ENCODE measurements at regions not wholly inside any gene's neighbourhood (a gene's known extent, or its start where the extent isn't known, plus 50 kb on each side); places are given as distances from the start of the nearest gene placed in this dataset.

DNA sequence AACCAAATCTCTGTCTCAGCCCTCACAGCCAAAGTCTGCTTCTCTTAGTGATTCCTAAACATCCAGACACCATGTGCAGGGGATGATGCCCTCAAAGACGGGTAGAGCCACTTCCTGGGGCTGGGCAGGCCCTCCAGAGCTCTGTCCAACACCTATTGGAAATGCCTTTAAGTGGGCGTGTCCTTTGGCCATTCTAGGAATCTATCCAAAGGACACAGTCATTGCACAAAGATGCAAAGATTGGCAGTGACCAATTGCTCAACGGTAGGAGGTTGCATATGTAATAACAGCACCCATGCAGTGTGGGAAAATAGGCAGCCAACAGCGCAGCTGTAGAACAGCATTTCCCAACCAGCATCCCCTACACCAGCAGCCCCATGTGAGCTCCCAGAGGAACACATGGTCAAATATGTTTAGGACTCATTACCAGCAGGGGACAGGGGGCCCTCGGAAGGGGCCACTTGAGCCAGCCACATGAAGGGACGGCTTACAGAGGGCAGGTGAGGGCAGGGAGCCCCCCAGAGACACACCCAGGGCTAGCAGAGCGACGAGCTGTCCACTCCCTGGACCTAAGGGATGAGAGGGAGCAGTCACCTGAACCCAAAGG is 142.8 kb upstream of the IQSEC1 start:
- intact Hi-C loops (cut with DNase I): no loop called here
- Histone ChIP-seq H3K27me3 (ENCODE audit: control insufficient read depth, insufficient read depth, low read length) (no peaks in the 10 kb centered on the region), H3K4me3 (ENCODE audit: low read length in 3 of 3) (no peak overlapping the region), H3K9me3 (ENCODE audit: control insufficient read depth in 2 of 3, insufficient read depth in 1 of 3, low read length in 3 of 3) (no peaks in the 10 kb centered on the region), H3K36me3 (ENCODE audit: control insufficient read depth in 2 of 3, insufficient read depth in 3 of 3, low read length in 3 of 3) (no peaks in the 10 kb centered on the region), H3K9ac (ENCODE audit: low read length in 3 of 3) (no peak overlapping the region), H3K4me1 (ENCODE audit: control insufficient read depth in 2 of 3, insufficient read depth in 2 of 3, low read depth in 1 of 3, low read length in 3 of 3) (no peaks in the 10 kb centered on the region), H3K27ac (ENCODE audit: low read depth in 2 of 2, low read length in 2 of 2) (no peak overlapping the region)
- FAIRE-seq (no peak), DNase-seq (peak in 1 of 5 donors; percentile 35)
- TF ChIP-seq, protein P1, sequence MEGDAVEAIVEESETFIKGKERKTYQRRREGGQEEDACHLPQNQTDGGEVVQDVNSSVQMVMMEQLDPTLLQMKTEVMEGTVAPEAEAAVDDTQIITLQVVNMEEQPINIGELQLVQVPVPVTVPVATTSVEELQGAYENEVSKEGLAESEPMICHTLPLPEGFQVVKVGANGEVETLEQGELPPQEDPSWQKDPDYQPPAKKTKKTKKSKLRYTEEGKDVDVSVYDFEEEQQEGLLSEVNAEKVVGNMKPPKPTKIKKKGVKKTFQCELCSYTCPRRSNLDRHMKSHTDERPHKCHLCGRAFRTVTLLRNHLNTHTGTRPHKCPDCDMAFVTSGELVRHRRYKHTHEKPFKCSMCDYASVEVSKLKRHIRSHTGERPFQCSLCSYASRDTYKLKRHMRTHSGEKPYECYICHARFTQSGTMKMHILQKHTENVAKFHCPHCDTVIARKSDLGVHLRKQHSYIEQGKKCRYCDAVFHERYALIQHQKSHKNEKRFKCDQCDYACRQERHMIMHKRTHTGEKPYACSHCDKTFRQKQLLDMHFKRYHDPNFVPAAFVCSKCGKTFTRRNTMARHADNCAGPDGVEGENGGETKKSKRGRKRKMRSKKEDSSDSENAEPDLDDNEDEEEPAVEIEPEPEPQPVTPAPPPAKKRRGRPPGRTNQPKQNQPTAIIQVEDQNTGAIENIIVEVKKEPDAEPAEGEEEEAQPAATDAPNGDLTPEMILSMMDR (IDR thresholded peaks at IDR 0.05; ENCODE audit: borderline replicate concordance, extremely low read depth, insufficient read depth): no peak

DNA sequence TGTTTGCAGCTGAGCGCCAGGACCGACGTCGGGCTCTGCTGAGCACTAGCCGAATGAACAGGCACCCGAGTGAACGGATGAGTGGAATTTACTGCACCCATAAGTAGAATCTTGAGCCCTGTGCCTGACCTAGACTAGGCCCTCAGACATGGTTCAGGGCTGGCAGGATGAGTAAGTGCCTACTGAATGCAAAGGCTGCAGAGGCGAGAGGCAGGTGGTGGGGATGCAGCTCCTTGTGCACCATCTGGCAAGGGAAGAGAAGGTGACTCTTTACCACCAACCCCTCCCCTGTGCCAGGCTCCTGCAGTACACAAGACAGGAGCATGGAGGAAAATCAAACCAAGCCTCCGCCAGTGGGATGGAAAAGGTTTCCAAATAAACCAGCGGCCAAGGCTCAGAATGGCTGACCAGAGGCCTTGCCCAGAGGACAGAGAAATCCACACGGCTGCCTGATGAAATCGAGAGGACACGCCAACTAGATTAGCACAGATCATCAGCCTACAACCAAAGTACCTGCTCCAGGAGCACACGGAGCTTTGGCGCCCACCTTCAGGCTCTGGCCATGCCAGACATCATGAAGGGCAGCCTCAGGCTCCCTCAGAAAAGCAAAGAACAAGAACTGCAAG is 141.7 kb upstream of the IQSEC1 start:
- Histone ChIP-seq H3K4me3 (ENCODE audit: low read length in 3 of 3) (no peak overlapping the region), H3K9me3 (ENCODE audit: control insufficient read depth in 2 of 3, insufficient read depth in 1 of 3, low read length in 3 of 3) (no peaks in the 10 kb centered on the region), H3K36me3 (ENCODE audit: control insufficient read depth in 2 of 3, insufficient read depth in 3 of 3, low read length in 3 of 3) (no peaks in the 10 kb centered on the region), H3K4me1 (ENCODE audit: control insufficient read depth in 2 of 3, insufficient read depth in 2 of 3, low read depth in 1 of 3, low read length in 3 of 3) (no peaks in the 10 kb centered on the region), H3K9ac (ENCODE audit: low read length in 3 of 3) (no peak overlapping the region), H3K27me3 (ENCODE audit: control insufficient read depth, insufficient read depth, low read length) (no peaks in the 10 kb centered on the region), H3K27ac (ENCODE audit: low read depth in 2 of 2, low read length in 2 of 2) (no peak overlapping the region)
- FAIRE-seq: no peak
- TF ChIP-seq, protein P1 (IDR thresholded peaks at IDR 0.05; ENCODE audit: borderline replicate concordance, extremely low read depth, insufficient read depth): no peak
- peak in 3 of 5 donors; percentile 18 to 46 (median 30) for DNase-seq
- intact Hi-C loops (cut with DNase I): no loop called here

DNA sequence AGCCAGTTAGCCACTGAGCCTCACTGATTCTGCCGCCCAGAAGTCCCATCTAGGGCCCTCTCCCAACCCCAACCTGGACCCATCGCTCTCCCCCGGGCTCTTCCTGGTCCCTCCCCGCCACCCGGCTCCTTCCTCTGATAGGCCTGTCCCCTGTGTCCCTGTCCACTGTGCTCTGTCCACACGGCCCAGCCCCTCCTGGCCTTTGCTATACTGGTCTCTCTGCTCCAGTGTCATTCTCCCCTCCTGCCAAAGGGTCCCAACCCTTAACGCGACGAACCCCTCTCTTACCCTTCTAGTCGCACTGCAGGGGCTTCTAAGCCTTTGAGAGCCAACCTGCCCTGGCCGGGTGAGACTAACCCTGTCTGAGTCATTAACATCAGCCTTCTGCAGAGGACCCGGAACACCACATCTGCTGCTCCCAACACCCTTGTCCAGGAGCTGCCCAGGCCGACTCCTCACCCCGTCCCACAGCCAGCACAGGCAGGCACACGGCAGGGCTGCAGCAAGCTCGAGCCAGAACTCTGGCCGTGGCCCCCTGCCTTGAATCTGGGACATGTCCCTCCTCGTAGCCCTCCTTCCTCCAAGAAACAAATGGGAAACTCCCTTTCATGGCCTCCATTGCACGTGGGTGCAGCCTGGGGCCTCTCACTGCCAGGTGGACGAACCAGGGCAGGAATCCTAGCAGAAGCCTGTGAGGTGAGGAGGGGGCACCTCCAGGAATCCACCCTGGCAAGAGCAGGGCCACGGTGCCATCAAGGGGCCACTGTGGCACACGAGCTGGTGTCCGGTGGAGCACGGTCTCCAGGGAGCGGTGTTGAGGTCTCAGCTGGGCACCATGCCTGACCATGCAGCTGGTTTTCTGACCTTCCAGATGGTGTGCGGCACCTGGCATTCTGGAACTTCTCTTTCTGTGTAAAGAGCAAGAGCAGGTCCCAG is 140.9 kb upstream of the IQSEC1 start:
- Histone ChIP-seq H3K9me3 (ENCODE audit: control insufficient read depth in 2 of 3, insufficient read depth in 1 of 3, low read length in 3 of 3) (no peaks in the 10 kb centered on the region), H3K27ac (ENCODE audit: low read depth in 2 of 2, low read length in 2 of 2) (no peak overlapping the region), H3K9ac (ENCODE audit: low read length in 3 of 3) (no peak overlapping the region), H3K27me3 (ENCODE audit: control insufficient read depth, insufficient read depth, low read length) (no peaks in the 10 kb centered on the region), H3K4me1 (ENCODE audit: control insufficient read depth in 2 of 3, insufficient read depth in 2 of 3, low read depth in 1 of 3, low read length in 3 of 3) (no peaks in the 10 kb centered on the region), H3K4me3 (ENCODE audit: low read length in 3 of 3) (no peak overlapping the region), H3K36me3 (ENCODE audit: control insufficient read depth in 2 of 3, insufficient read depth in 3 of 3, low read length in 3 of 3) (no peaks in the 10 kb centered on the region)
- TF ChIP-seq, protein P1 (IDR thresholded peaks at IDR 0.05; ENCODE audit: borderline replicate concordance, extremely low read depth, insufficient read depth): no peak
- intact Hi-C loops (cut with DNase I): no loop called here
- DNase-seq (peak in 1 of 5 donors; percentile 66), FAIRE-seq (no peak)
